ENCODE measurements at regions not wholly inside any gene's neighbourhood (a gene's known extent, or its start where the extent isn't known, plus 50 kb on each side); places are given as distances from the start of the nearest gene placed in this dataset.

DNA sequence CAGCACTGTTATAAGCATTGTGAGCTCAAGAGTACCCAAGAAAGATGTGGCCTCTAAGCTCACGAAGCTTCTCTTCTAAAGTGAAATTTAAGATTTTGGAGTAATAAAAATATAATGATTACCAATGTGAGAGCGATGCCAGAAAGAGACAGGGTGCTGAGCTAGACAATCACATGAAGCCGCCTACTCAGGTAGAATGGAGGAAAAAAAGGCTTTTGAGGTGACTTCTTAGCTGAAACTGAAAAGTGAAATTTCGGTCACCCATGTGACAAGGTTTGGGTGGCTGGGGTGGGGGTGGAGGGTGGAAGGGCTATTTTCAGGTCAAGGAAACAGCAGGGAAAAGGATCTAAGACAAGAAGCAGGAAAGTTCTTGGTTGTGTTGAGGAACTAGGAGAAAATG, 388.2 kb upstream of the WWC1 start:
- TF ChIP-seq CTCF (IDR thresholded peaks at IDR 0.05; ENCODE audit: low read length) (no peak), EZH2 (IDR thresholded peaks at IDR 0.05; ENCODE audit: borderline replicate concordance, low read length) (no peak)
